AML-193 (cell line): ENCODE measurements at regions not wholly inside any gene's neighbourhood (a gene's known extent, or its start where the extent isn't known, plus 50 kb on each side); places are given as distances from the start of the nearest gene placed in this dataset.
"Not testable (repeated sequence)": the region's sequence is repeated elsewhere in the genome, so short reads cannot be mapped to it uniquely, and the experiment has no call there.

Experiments
- DNase-seq, 2 experiments: peaks; one replicate each; lab custom pipeline; 2025; lab: John Stamatoyannopoulos, UW

DNA sequence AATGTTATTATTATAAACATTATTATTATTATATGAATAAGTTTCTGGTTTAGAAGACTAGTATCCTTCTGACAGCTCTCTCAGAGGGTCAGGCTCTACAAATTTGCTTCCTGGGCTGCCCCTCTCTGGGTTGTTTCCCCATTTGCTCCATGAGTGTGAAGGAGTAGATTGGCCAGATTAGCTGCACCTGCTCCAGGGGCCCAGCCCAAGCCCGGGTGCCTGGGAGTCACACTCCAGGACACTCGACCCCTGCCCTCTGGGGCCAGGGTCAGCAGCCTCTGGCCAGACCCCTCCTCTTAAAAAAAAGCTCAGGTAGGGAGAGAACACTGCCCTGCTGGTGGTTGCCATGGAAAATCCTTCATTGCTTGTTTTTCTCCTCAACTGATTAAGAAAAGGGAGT, 169.0 kb upstream of the FOXD4L5 start:
- not testable (repeated sequence) for DNase-seq

DNA sequence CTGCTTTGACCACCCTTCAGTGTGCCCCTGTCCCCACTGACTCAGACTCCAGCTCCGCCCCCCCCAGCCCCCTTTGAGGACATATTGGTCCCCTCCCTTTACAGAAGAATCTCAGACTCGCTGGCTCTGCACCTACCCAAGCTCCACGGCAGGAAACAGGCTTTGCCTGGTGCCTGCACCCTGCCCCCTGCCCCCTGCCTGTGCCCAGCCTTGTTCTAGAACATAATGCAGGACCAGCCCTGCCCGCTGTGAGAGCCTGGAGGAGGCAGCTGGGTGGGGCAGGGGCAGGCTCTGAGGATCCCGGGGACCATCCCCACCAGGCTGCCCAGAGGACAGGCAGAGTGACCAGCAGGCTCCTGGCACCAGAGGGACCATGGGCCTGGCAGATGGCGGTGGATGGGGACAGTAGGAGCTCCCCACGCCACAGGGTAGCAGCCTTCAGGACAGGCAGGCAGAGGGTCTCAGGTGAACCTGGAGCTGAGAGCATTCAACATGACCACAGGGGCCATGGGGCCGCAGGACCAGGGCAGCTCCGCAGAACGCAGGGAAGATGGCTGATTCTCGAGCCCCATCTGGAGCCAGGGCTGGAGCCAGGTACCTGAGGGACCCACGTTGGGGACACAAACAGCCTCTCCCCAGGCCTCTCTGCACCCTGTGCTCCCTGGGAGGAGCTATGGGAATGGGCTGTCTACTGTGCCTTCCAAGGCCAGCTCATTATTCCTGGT, 165.0 kb upstream of the FOXD4L5 start:
- DNase-seq = not testable (repeated sequence)

DNA sequence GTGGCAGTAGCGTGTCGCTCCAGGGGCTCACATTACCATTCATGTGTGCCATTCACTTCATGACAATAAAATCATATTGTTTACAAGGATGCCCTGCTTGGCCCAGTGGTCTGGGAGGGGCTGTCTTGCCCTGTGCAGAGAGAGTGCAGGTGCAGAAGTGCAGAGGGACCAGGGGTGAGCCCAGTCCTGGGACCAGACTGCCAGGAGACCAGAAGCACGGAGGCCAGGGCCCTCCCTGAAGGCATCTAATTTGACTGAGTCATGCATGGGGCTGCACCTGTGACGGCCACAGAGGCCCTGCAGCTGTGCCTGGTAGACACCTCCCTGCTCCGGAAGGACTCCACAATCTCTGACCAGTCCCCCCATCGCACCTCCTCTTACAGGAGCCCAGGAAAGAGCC, 164.4 kb upstream of the FOXD4L5 start:
- DNase-seq = no peak

DNA sequence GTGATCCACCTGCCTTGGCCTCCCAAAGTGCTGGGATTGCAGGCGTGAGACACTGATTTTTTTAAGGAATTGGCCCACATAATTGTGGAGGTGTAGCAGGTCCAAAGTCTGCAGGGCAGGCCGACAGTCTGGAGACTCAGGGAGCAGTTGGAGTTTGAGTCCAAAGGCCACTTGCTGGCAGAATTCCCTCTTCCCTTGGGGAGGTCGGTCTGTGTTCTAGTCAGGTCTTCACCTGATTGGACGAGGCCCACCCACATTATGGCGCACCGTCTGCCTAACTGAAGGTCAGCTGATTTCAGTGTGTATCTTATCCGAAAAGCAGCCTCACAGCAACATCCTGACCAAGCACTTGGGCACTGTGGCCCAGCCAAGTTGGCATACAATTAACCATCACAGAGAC, 162.1 kb upstream of the FOXD4L5 start:
- not testable (repeated sequence) for DNase-seq

DNA sequence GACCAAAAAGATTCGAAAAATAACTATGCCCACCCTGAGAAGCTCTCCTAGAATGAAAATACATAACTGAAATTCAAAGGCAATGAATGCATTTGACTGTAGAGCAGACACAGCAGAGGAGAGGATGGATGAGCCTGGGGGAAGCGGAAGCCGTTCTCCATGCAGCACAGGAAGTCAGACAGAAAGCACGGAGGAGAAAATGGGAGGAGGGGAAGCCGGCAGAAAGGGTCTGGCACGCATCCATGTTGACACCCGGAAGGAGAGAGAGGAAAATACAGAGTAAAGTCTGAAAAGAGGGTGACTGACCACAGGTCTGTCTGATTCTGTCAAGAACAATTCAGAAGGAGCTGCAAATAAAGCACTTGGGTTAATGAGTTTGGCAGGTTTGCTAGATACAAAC, 161.0 kb upstream of the FOXD4L5 start:
- DNase-seq = not testable (repeated sequence)

DNA sequence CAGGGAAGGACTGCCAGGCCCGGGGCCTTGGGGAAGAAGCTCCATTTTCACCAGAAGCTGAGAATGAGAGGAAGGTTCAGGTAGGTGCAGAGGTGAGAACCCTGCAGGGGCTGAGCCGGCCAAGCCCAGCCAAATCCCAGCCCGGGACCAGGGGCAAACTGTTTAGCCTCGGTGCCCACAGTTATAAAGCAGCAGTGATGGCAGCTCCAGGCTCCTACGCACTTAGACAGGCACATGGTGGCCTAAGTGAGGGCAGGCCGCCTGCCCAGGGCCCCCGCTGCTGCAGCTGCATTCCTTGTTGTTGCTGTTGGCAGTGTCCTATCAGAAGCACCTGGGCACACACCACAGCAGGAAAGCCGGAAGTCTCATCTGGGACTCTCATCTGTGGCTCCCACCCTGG, 159.9 kb upstream of the FOXD4L5 start:
- DNase-seq = no peak

DNA sequence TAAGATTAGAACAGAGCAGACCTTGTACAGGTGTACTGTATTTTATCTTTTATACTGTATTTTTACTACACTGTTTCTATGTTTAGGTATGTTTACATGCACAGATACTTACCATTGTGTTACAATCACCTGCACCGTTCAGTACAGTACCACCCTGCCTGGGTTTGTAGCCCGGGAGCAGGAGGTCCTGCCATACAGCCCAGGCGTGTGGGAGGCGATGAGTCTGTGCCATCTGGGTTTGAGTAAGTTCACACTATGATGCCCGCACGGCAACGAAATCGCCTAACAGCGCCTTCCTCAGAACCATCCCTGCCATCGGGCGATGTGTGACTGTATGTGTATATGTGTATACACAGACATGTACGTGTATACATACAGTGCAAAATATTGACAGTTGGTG, 157.1 kb upstream of the FOXD4L5 start:
- DNase-seq = not testable (repeated sequence)

DNA sequence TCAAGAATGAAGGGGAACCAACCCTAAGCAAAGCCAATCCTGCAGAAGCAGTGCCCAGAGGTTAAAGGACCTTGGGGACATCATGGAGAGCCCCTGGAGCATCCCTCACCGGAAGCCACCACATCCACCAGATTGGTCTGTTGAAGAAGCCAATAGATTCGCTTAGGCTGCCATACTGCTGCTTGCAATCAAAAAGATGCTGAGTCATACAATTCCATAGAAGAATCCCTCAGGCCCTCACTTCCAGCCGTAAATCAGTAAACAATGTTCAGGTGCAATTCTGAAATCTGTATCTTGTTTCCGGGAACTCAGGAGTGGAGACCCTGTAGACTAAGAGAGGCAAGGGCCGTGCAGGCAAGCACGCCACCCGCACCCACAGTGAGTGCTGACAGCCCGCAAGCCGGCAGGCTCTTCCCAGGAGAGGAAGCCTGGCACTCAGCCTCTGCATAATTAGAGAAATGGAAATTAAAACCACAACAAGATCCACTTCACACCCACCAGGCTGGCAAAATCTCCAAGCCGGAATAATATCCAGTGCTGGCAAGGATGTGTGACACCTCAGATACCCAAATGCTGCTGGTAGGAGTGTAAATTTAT, 156.4 kb upstream of the FOXD4L5 start:
- not testable (repeated sequence) for DNase-seq

DNA sequence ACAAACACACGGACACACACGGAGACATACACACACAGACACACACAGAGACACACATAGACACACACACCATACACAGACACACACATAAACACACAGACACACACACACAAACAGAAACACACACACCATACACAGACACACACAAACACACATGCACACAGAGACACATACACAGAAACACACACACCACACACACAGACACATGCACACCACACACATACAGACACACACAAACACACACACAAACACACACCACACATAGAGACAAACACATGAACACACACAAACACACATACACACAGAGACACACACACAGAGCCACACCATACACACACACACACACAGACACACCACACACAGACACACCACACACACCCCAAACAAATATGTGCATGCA, 152.7 kb upstream of the FOXD4L5 start:
- DNase-seq = no peak

DNA sequence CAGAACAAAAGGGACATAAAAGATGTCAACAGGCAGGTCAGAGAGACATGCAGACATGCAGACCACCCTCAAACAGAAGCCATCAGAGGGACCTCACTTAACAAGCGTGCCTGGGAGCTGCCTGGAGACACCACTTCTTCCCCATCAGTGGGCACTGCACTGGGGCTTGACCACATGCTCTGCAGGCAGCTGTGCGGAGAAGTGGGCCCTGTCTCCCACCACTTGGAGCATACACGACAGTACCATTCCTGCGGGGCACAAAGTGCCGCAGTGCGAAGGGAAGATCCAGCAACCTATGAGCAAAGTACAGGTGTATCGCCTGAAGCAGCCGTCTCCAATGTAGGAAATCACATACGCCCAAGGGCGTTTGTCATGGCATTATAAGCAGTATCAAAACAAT, 150.5 kb upstream of the FOXD4L5 start:
- no peak for DNase-seq

DNA sequence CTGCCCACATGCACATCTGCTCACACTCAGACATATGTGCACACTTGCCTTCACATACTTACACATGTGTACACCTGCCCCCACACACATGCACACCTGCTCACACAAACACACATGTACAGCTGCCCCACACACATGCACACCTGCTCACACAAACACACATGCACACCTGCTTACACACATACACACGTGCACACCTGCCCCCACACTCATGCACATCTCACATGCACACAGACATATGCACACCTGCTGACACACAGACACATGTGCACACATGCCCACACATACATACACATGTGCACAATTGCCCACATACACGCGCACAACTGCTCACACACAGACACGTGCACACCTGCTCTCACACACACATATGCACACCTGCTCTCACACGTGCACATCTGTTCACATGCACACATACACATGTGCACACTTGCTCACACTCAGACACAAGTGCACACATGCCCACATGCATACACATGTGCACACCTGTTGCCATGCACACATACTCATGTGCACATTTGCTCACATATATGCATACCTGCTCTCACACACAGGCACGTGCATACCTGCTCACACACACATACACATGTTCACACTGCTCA, 147.8 kb upstream of the FOXD4L5 start:
- no peak for DNase-seq

DNA sequence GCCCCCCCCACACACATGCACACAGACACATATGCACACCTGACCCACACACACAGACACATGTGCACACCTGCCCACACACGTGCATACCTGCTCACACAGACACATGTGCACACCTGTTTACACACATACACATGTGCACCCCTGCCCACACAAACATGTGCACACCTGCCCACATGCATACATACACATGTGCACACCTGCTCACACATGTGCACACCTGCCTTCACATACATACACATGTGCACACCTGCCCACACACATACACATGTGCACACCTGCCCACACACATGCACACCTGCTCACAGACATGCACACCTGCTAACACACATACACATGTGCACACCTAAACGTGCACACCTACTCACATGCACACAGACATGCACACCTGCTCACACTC, 147.0 kb upstream of the FOXD4L5 start:
- DNase-seq = no peak

DNA sequence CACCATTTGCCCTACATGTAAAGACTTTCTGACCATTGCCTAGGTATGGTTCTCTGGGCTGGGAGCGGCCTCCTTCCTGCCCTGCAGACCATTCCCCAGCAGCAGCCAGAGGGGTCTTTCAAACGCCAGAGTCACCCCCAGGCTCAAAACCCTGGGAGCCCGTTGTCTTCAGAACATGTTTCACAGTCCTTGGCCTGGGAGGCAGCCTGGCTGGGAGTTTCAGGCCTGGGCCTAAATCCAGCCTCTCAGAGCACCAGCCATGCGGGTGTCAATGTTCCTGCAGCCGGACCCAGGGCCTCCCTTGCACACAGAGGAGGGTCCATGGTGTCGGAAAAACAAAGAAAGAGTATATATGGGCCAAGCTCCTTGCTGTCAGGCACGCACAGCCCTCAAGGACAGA, 145.2 kb upstream of the FOXD4L5 start:
- DNase-seq = no peak

DNA sequence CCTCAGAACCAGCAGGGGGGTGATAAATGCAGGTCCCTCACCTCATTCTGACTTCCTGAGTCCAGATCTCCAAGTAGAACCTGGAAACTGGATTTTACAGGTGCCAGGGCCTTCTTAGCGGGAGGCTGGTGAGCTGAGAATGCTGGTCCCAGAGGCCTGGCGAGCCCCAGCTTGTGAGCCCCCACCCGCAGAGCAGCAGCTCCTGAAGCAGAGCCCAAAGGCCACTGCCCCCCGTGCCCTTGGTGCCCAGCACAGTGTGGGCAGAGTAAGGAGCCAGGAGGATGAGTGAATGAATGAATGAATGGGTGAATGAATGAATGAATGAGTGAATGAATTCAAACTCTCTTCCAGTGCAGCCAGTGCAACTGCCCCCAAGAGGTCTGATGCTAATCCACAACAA, 142.4 kb upstream of the FOXD4L5 start:
- not testable (repeated sequence) for DNase-seq

DNA sequence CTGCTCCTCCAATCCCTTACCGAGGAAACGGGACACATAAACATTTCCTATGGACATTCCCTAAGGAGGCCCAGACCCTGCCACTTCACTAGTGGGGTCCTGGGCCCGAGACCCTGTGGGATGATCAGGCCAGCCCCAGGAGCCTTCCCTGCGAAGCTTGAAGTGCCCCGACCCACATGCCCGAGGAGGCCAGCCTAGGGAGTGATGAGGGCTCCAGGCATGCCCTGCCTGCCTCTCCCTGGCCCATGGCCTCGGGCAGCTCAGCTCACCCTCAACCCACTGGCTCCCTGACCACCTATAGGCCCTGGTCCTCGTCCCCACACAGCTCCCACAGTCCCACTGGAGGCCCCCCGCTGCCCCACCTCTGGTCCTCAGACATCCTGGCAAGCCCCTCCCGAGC, 141.8 kb upstream of the FOXD4L5 start:
- not testable (repeated sequence) for DNase-seq

DNA sequence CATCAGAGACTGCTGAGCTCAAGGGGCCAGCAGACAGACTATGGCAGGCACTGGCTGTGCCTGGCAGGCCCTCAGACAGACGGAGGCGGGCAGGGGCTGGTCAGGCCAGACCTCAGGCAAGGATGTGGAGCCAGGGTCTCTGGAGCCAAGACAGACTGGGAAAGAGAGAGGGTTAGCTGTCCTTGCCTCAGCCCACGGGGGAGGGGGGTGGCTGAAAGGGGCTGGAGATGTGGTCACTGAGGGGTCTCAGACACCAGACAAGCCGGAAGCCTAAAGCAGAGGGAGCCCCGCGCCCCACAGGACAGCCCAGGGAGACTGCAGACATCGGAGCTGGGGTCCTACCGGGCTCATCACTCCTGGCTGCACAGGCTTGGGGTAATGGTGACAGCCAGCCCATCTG, 141.2 kb upstream of the FOXD4L5 start:
- no peak for DNase-seq

DNA sequence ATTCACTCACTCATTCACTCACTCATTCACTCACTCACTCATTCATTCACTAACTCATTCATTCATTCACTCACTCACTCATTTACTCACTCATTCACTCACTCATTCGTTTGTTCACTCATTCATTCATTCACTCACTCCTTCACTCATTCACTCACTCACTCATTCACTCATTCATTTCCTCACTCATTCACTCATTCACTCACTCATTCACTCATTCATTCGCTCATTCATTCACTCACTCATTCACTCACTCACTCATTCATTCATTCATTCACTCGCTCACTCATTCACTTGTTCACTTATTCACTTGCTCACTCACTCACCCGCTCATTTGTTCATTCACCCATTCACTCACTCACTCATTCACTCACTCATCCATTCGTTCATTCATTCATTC, 140.2 kb upstream of the FOXD4L5 start:
- not testable (repeated sequence) for DNase-seq

DNA sequence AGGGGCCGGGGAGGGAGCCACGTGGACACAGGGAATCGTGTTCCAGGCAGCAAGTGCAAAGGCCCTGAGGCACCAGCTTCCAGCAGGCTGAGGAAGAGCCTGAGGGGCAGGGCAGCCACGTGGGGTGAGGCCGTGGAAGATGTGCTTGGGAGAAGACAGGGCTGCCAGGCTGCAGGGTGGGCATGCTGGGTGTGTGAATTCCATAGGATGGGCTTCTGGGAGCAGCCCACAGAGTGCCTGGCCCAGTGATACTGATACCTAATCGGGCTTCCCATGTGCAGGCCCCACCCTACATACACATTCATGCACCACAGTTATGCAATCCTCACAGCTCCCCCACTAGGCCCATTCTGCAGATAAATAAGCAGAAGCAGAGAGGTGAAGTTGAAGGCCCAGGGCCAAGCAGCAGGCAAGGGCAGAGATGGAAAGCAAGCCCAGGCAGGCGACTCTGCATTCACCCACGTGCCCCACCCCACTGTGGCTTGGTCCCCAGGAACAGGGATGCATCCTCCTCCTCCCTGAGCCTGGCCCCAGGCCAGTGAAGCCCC, 139.5 kb upstream of the FOXD4L5 start:
- DNase-seq = not testable (repeated sequence)

DNA sequence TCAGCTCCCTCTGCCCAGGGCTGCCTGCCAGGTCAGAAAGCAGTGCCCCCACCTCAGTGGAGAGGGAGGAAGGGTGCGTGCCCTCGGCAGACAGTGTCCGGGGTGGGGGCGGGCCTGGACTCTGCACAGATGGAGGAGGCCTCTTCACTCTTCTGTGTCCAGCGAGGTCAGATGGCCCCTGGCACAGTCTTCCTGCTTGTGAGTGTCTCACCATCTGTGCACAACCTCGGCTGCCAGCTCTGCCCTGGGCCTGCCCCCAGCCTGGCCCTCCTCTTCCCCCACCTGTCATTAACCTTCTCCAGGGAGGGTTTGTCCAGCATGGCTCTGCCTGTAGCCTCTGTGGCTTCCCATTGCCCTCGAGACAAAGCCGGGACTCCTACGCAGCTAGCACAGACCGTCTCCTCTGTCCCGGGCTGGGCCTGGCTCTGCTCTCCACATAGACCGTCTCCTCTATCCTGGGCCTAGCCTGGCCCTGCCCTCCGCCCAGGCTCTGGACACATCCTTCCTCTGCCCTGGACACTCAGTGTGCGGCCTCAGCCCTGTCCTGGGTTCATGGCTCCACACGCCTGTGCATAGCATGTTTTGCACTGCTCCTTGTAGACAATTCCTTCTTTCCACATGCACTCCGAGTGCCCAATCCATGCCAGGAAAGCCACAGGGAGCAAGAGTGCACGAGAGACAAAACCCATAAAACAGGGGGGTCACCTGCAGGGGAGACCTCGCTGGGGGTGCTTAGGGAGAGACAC, 138.9 kb upstream of the FOXD4L5 start:
- not testable (repeated sequence) for DNase-seq

DNA sequence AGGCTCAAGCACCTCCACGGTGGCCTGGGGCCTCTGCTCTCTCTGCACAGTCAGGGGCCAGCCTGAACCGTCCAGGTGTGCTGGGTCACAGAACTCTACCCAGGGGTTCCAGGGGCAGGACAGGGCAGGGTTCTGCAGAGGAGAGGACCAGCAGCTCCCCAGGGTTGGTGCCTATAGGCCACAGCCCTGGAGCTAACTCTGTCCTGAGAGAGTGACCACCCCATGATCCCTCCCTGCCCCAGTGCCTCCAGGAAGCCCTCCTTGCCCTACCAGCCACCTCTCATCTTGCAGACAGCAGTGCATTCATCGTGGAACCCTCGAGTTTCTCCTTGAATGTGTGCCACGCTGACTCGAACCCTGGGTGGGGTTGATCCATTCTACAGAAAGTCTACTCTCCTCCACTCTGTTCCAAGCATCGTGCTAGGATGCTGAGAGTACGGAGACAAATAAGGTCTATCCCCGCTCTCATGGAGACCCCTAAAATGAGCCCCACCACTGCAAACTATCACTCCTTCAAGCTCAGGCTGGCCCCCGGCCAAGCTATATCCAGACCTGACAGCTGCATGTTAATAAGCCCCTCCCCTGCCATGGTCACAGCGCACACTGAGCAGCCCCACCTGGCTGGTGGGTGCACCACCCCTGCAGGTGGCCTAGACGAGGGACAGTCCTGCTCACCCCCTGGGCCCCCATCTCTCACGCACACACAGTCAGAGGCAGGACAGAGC, 138.1 kb upstream of the FOXD4L5 start:
- DNase-seq = not testable (repeated sequence)

DNA sequence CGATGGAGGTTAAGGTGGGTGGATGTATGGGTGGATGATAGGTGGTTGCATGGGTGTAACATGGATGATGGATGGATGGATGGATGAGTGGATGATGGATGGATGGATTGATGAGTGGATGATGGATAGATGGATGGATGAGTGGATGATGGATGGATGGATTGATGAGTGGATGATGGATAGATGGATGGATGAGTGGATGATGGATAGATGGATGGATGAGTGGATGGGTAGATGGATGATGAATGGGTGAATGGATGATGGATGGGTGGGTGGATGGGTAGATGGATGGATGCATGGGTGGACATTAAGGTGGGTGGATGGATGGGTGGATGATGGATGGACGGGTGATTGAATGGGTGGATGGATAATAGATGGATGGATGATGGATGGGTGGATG, 136.5 kb upstream of the FOXD4L5 start:
- DNase-seq = not testable (repeated sequence)

DNA sequence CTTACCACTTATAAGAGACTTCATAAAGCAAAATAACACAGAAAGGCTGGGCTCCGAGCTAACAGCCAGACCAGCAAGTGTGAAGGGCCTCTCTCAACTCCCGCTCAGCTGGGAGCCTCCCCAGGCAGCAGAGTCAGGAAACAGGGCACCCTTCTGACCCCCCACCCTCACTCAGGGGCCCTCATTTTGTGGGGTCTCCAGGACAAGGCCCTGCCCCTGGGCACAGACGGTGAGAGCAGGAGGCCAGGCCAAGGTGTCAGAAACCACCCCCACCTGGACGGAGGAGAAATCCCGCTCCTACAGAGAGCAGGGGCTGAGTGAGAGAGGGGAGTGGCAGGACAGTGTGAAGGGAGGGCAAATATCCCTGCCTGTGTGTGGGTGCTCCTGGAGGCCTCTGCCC, 135.8 kb upstream of the FOXD4L5 start:
- DNase-seq = no peak
